GM12892 (cell line): ENCODE measurements at regions not wholly inside any gene's neighbourhood (a gene's known extent, or its start where the extent isn't known, plus 50 kb on each side); places are given as distances from the start of the nearest gene placed in this dataset.

Experiments
- POLR2A ChIP-seq: IDR thresholded peaks from 2 replicates; pipeline ENCODE4 v1.6.1; 2011; ENCODE audit warnings: low read depth, low read length, control low read depth
- POLR2AphosphoS5 ChIP-seq: IDR thresholded peaks from 2 replicates; pipeline ENCODE4 v1.6.1; 2011; ENCODE audit warnings: low read depth, low read length, control low read depth

GRCh38 chr12:92088805-92089204 lies 56.8 kb downstream of the BTG1 start:
- TF ChIP-seq POLR2AphosphoS5 (no peak), POLR2A (no peak)
